PC-3 (cell line): ENCODE measurements at regions not wholly inside any gene's neighbourhood (a gene's known extent, or its start where the extent isn't known, plus 50 kb on each side); places are given as distances from the start of the nearest gene placed in this dataset.

ENCODE experiments used
- ATAC-seq: fragments of 200-7000 bp; cut with Tn5 transposase; 2 replicates; pipeline ENCODE4 v1.9.1; 2020; ENCODE audit warnings: mild to moderate bottlenecking, moderate library complexity
- BruUV-seq: library from RNA; stranded (reverse); fragments of 400-500 nt; replicated peaks from 2 replicates; lab custom pipeline; 2021; lab: Mats Ljungman, UMichigan
- CTCF ChIA-PET: fragments of 300-600 bp; sonication (Branson Sonifier 250); formaldehyde crosslinking; loops from one replicate; lab custom pipeline; 2022; ENCODE audit warnings: antibody characterized with exemption; lab: Charles Lee
- POLR2A ChIA-PET: fragments of 300-600 bp; sonication (Branson Sonifier 250); formaldehyde crosslinking; loops from one replicate; lab custom pipeline; 2022; ENCODE audit warnings: antibody characterized with exemption; ENCODE audit not compliant: unreplicated experiment; lab: Charles Lee
- DNase-seq: peaks from one replicate; pipeline ENCODE4 v3.0.0-alpha.2; 2015
- H2AFZ ChIP-seq: fragments of 300-600 bp; sonication (generic); 2 replicates; pipeline ENCODE4 v1.6.0; 2016; ENCODE audit warnings: antibody characterized with exemption, low read length
- H3F3A ChIP-seq: fragments of 300-600 bp; sonication (generic); one replicate; pipeline ENCODE4 v1.6.0; 2017; ENCODE audit warnings: antibody characterized with exemption, low read length, control low read depth, mild to moderate bottlenecking; ENCODE audit not compliant: unreplicated experiment
- H3K27ac ChIP-seq: fragments of 300-600 bp; sonication (generic); 2 replicates; pipeline ENCODE4 v1.5.1; 2016; ENCODE audit warnings: mild to moderate bottlenecking, low read length
- H3K27me3 ChIP-seq: fragments of 300-600 bp; sonication (generic); 2 replicates; pipeline ENCODE4 v1.6.1; 2016; ENCODE audit warnings: low read length, mixed read lengths
- H3K36me3 ChIP-seq: fragments of 300-600 bp; sonication (generic); 2 replicates; pipeline ENCODE4 v1.6.1; 2016; ENCODE audit warnings: low read depth, mixed run types, low read length, mixed read lengths
- H3K4me1 ChIP-seq: fragments of 300-600 bp; sonication (generic); 2 replicates; pipeline ENCODE4 v1.5.1; 2016; ENCODE audit warnings: low read length; ENCODE audit not compliant: insufficient read depth
- H3K4me2 ChIP-seq: fragments of 300-600 bp; sonication (generic); 2 replicates; pipeline ENCODE4 v1.6.0; 2016; ENCODE audit warnings: low read length
- H3K4me3 ChIP-seq: fragments of 300-600 bp; sonication (generic); 2 replicates; pipeline ENCODE4 v1.5.1; 2016; ENCODE audit warnings: mild to moderate bottlenecking, low read length, mixed read lengths
- H3K79me2 ChIP-seq: fragments of 300-600 bp; sonication (generic); 2 replicates; pipeline ENCODE4 v1.6.1; 2017; ENCODE audit warnings: low read length, mixed read lengths
- H3K9ac ChIP-seq: fragments of 300-600 bp; sonication (generic); 2 replicates; pipeline ENCODE4 v1.6.0; 2016; ENCODE audit warnings: mild to moderate bottlenecking, low read length
- H3K9me2 ChIP-seq: fragments of 300-600 bp; sonication (generic); replicated peaks from 2 replicates; pipeline ENCODE4 v1.6.1; 2016; ENCODE audit warnings: mixed run types, low read length, mixed read lengths
- H3K9me3 ChIP-seq: fragments of 300-600 bp; sonication (generic); 2 replicates; pipeline ENCODE4 v1.6.1; 2016; ENCODE audit warnings: low read length, mixed read lengths
- H4K20me1 ChIP-seq: fragments of 300-600 bp; sonication (generic); 2 replicates; pipeline ENCODE4 v1.6.1; 2016; ENCODE audit warnings: low read length, mixed read lengths
- CTCF ChIP-seq: fragments of 300-600 bp; sonication (generic); conservative IDR thresholded peaks from 2 replicates; pipeline ENCODE4 v1.5.1; 2017; ENCODE audit warnings: antibody characterized with exemption, low read depth, mild to moderate bottlenecking, low read length
- EZH2 ChIP-seq: fragments of 300-600 bp; sonication (generic); IDR thresholded peaks from one replicate; pipeline ENCODE4 v1.6.1; 2017; ENCODE audit warnings: antibody characterized with exemption, mild to moderate bottlenecking, low read length; ENCODE audit not compliant: unreplicated experiment
- EZH2phosphoT487 ChIP-seq: fragments of 300-600 bp; sonication (generic); IDR thresholded peaks from 2 replicates; pipeline ENCODE4 v1.6.1; 2018; ENCODE audit warnings: mild to moderate bottlenecking, antibody characterized with exemption, low read length, borderline replicate concordance
- intact Hi-C: fragments of 100-400 bp; cut with micrococcal nuclease; formaldehyde crosslinking; loops from 2 replicates; pipeline ENCODE4 v1.9.0; 2023

- Histone ChIP-seq H3K9me2 (no peaks in the 10 kb centered on the region), H4K20me1 (no peaks in the 10 kb centered on the region), H3K9ac (no peak overlapping the region), H3K36me3 (no peaks in the 10 kb centered on the region), H3K4me1 (no peaks in the 10 kb centered on the region), H3K9me3 (no peaks in the 10 kb centered on the region), H2AFZ (no peak overlapping the region), H3K27me3 (no peaks in the 10 kb centered on the region), H3K27ac (no peak overlapping the region), H3K4me3 (no peak overlapping the region), H3F3A (no peaks in the 10 kb centered on the region), H3K79me2 (no peaks in the 10 kb centered on the region), H3K4me2 (no peak overlapping the region)
- ATAC-seq (no peak), DNase-seq (no peak)
- TF ChIP-seq EZH2 (no peak), EZH2phosphoT487 (no peak)
- no TSS peak for BruUV-seq
- CTCF ChIA-PET: no interaction called here
- intact Hi-C loops: no loop called here
- POLR2A ChIA-PET: no interaction called here
Observed at GRCh38 chr14:101017806-101018560, 114.5 kb upstream of the RTL1 start.

- Histone ChIP-seq H3K4me2 (no peak overlapping the region), H3K9me2 (no peaks in the 10 kb centered on the region), H3K4me3 (no peak overlapping the region), H2AFZ (no peak overlapping the region), H3K9ac (no peak overlapping the region), H3K79me2 (no peaks in the 10 kb centered on the region), H3K36me3 (no peaks in the 10 kb centered on the region), H3K4me1 (no peaks in the 10 kb centered on the region), H3K27ac (no peak overlapping the region), H3K27me3 (no peaks in the 10 kb centered on the region), H3K9me3 (no peaks in the 10 kb centered on the region), H4K20me1 (no peaks in the 10 kb centered on the region), H3F3A (no peaks in the 10 kb centered on the region)
- ATAC-seq (no peak), DNase-seq (no peak)
- CTCF ChIA-PET: no interaction called here
- no TSS peak for BruUV-seq
- TF ChIP-seq EZH2: no peak
- no peak for TF ChIP-seq EZH2phosphoT487
- no peak for TF ChIP-seq CTCF
- intact Hi-C loops: no loop called here
- POLR2A ChIA-PET: no interaction called here
Observed at GRCh38 chr14:101018561-101019290, 115.2 kb upstream of the RTL1 start.

GRCh38 chr14:101019541-101019940 is 116.0 kb upstream of the RTL1 start:
- no peaks in the 10 kb centered on the region for H3K27me3 ChIP-seq
- H3K4me3 ChIP-seq: no peak overlapping the region
- H4K20me1 ChIP-seq: no peaks in the 10 kb centered on the region
- POLR2A ChIA-PET: no interaction called here
- no TSS peak for BruUV-seq
- H3K4me1 ChIP-seq: no peaks in the 10 kb centered on the region
- H3K9me2 ChIP-seq: no peaks in the 10 kb centered on the region
- H3K9me3 ChIP-seq: no peaks in the 10 kb centered on the region
- no peak for DNase-seq
- intact Hi-C loops: no loop called here
- no peak overlapping the region for H3K4me2 ChIP-seq
- no peak overlapping the region for H3K27ac ChIP-seq
- H3K9ac ChIP-seq: no peak overlapping the region
- H3F3A ChIP-seq: no peaks in the 10 kb centered on the region
- H3K79me2 ChIP-seq: no peaks in the 10 kb centered on the region
- ATAC-seq: no peak
- TF ChIP-seq CTCF (no peak), EZH2phosphoT487 (no peak), EZH2 (no peak)
- CTCF ChIA-PET: no interaction called here
- H2AFZ ChIP-seq: no peak overlapping the region
- no peaks in the 10 kb centered on the region for H3K36me3 ChIP-seq
